Islet precursor cell (in vitro differentiated cells): ENCODE measurements at regions not wholly inside any gene's neighbourhood (a gene's known extent, or its start where the extent isn't known, plus 50 kb on each side); places are given as distances from the start of the nearest gene placed in this dataset.
A peak's percentile ranks its signal among the peaks of the same experiment; 100 is the strongest.

Experiments used
- DNase-seq: peaks from one replicate; pipeline ENCODE4 v3.0.0-alpha.2; 2018

GRCh38 chr5:10173716-10174115 is 76.0 kb downstream of the ATPSCKMT start:
- DNase-seq, result no peak

GRCh38 chr5:10172247-10172646 is 77.4 kb downstream of the ATPSCKMT start:
- DNase-seq, result no peak

- DNase-seq, result no peak
Observed at GRCh38 chr5:10169359-10169758, 80.3 kb downstream of the ATPSCKMT start.

DNA sequence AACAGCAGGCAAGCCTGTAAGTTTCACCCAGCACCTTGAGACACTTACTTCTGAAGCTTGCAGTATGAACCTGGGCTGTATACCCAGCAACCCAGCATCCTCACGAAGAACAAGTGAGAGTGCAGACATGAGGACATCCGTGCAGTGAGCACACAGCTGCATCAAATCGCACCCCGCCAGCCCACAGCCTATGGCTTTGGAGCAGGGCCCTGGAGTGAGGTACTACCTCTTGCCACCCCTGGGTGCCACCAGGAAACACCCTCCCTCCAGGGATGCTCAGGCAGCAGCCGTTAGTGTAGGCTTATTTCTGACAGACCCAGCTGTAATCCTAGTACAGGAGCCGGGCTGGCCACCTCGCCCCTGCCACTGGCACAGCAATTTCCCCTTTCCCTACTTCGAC is 81.4 kb downstream of the ATPSCKMT start:
- DNase-seq, result no peak

DNA sequence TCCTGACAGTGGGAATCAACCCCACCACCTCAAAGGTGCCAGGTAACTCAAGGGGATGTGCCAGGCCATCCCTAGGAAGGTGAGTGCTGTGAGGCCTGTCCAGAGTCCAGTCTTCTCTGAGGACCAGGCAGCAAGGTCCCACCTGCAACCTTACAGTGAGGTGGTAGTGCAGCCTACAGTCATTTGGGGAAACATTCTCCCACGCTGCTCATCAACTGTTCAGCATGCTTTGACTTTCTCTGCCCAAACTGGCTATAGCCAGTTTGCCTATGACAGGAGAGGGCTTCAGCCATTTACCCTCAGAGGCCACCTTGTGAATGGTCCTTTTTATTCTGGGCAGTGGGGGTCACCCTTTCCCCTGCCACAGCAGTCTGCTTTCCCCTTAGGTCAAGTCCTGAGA is 81.9 kb downstream of the ATPSCKMT start:
- DNase-seq, result no peak

DNA sequence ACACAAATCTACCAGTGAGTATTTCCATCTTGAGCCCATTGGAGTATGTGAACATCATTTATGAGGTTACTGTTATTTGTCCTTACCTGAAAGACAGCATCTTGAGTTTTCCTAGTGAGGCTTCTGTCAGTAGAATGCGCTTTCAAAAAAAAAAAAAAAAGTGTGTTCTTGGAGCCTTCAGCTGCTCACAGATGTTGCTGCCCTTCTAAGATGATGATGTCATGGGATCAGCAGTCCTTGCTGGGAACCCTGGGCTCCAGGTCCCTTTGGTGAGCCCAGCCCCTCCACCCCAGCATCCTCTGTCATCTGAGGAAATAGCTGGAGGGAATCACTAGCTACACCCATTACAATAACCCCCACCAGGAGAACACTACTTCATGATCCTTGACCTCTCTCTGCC is 83.3 kb downstream of the ATPSCKMT start:
- DNase-seq, result no peak

GRCh38 chr5:10162468-10162867 is 87.2 kb downstream of the ATPSCKMT start:
- DNase-seq, result peak; percentile 47

DNA sequence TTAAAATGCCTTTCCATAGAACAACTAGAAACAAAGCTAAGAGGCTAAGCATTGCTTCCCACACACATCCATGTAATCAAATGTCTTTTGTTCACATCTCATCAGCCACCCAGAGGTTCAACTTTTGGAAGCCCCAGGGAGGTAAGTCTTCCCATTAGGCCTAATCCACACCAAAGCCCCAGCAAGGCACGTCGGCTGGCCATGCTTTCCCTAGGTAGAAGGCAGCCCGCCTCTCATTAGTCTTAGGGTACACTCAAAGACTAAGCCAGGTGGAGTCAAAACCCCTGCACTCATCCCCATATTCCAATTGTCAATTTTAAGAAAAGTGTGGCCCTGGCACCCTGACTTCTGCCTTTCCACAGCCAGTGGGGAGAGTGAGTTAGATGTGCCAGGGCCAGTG is 87.9 kb downstream of the ATPSCKMT start:
- DNase-seq, result no peak

GRCh38 chr5:10160241-10160640 is 89.4 kb downstream of the ATPSCKMT start:
- no peak for DNase-seq

GRCh38 chr5:10158886-10159285 is 90.8 kb downstream of the ATPSCKMT start:
- DNase-seq, result peak; percentile 14

- peak; percentile 41 for DNase-seq
Observed at GRCh38 chr5:10157085-10157669, 92.5 kb downstream of the ATPSCKMT start.

- DNase-seq, result no peak
Observed at GRCh38 chr5:10155897-10156667, 93.6 kb downstream of the ATPSCKMT start.

GRCh38 chr5:10153808-10154537 is 95.7 kb downstream of the ATPSCKMT start:
- DNase-seq, result no peak

GRCh38 chr5:10153394-10153793 is 96.3 kb downstream of the ATPSCKMT start:
- no peak for DNase-seq

- no peak for DNase-seq
Observed at GRCh38 chr5:10151656-10152055, 98.0 kb downstream of the ATPSCKMT start.

DNA sequence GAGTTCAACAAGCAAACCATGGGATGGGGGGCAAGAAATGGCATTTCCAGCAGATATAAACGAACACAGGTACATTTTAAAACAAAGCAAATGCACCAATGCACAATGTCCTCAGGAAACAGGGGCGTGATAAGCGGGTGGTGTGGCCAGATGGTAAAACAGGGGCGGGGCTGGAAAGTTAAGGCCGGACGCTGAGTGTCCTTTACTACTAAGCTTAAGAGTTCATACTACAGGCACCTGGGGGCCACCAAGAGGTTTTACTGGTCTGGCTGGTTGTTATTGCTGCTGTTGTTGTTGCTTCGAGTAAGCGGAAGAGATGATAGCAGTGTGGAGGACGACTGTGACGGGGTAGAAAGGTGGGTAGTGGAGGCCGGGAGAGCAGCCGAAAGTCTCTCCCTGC is 99.8 kb downstream of the ATPSCKMT start:
- DNase-seq, result no peak

DNA sequence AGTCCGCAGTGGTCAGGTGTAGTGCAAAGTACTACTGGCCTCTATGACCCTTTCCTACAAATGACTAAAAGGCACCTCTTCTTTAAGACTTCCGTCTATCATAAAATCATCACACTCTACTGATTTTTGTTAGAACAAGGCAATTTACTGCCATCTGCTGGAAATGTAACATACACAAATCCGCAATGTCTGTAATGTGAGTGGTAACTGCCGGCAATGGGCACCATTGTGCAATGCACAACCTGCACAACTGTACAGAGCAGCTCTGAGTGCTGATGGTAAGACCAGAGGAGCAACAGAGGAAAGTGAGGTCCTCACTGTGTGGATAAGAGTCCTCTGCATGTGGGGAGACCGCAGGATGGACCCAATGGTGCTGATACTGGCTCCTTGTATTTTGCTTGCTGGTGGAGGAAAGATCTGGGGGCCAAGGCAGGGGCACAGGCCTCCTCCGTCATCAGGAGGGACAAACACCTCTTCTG is 103.7 kb downstream of the ATPSCKMT start:
- peak; percentile 32 for DNase-seq

DNA sequence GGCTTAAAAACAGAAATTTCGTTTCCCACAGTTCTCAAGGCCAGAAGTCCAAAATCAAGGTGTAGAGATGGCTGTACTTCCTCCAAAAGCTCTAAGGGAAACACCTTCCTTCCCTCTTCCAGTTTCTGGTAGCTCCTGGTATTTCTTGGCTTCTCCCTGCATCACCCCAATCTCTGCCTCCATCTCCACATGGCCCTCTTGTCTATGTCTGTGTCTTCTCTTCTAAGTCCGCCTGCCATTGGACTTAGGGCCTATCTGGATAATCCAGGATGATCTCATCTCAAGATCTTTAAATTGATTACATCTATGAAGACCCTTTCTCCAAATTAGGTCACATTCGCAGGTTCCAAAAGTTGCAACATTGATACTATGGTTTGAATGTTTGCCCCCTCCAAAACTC is 105.6 kb downstream of the ATPSCKMT start:
- no peak for DNase-seq

GRCh38 chr5:10140195-10140973 is 109.3 kb downstream of the ATPSCKMT start:
- DNase-seq, result peak; percentile 62

- DNase-seq, result no peak
Observed at GRCh38 chr5:10138395-10139057, 111.2 kb downstream of the ATPSCKMT start.

DNA sequence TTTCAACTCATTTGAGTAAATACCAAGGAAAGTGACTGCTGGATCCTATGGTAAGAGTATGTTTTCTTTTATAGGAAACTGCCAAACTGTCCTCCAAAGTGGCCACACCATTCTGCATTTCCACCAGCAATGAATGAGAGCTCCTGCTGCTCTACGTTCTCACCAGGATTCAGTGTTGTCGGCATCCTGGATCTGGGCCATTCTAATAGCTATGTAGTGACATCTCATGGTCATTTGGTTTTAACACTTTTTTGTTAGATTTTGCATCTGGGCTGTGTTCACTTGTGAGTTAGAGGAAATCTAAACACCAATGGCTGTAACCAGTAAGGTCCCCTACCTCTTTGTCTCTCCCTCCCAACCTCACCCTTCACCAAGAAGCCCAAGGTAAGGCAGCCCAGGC is 115.9 kb downstream of the ATPSCKMT start:
- no peak for DNase-seq

DNA sequence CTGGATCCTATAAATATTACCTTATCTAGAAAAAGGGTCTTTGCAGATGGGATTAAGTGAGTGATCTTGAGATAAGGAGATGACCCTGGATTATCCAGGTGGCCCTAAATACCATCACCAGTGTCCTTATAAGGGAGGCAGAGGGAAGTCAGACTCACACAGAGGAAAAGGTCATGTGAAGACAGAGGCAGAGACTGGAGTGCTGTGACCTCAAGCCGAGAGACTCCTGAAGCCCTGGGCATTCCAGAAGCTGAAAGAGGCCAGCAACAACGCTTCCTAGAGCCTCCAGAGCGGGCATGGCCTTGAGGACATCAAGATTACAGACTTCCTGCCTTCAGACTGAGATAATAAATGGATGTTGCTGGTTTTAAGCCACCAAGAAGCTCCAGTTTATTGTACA is 118.8 kb downstream of the ATPSCKMT start:
- DNase-seq, result no peak

GRCh38 chr5:10126900-10127299 is 122.8 kb downstream of the ATPSCKMT start:
- no peak for DNase-seq
